GM21390 (cell line): ENCODE measurements at regions not wholly inside any gene's neighbourhood (a gene's known extent, or its start where the extent isn't known, plus 50 kb on each side); places are given as distances from the start of the nearest gene placed in this dataset.
"Not testable (repeated sequence)": the region's sequence is repeated elsewhere in the genome, so short reads cannot be mapped to it uniquely, and the experiment has no call there.

ENCODE experiments used
- ATAC-seq: cut with Tn5 transposase; IDR thresholded peaks from one replicate; pipeline ENCODE4 v1.9.1; 2021; ENCODE audit not compliant: unreplicated experiment

DNA sequence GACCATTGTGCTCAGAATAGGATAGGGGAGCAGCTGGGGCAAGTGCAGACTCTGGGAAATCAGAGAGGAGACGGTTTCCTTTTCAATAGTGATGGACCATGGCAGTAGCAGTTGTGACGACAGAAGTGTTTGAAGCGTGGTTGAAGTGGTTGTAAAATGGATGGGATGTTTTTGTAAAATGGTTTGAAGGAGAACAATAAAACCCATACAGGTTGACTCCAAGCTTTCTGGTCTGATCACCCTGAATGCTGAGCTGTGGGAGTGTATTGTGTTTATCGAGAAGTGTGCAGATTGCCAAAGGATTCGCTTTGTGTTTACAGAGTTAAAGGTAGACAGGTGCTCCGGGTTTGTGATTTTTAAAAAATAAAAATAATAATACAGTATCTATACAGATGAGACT is 255.2 kb upstream of the SULF2 start:
- no peak for ATAC-seq

DNA sequence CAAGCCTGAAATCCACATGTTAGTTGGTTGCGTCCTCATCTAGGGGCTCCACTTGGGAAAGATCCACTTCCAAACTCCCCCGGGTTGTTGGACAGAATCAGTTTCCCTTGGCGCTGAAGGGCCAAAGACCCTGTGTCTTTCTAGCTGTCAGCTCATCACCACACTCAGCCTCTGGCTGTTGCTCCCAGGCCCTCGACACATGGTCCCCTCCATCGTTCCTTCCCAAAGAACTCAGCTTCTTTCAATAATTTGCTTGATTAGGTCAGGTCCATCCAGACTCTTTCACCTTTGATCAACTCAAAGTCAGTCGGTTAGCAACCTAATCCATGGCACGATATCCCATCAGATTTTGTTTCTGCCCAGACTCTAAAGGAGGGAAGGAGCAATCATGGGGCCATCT is 254.8 kb upstream of the SULF2 start:
- no peak for ATAC-seq

DNA sequence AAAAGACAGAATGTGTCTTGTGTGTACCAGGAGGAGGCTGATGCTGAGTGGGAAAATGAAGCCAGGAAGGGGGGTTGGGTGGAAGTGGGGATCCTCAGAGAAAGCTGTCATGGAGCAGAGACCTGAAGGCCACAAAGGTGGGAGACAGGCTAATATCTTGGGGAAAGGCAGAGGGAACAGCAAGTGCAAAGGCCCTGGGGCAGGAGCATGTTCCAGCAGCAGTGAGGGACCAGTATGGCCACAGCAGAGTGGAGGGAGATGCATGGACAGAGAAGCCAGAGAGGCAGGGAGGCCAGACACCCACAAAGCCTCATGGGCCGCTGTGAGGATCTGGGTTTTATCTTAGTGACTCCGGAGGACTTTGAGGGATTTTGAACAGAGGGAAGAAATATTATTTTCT is 254.2 kb upstream of the SULF2 start:
- ATAC-seq, result no peak

DNA sequence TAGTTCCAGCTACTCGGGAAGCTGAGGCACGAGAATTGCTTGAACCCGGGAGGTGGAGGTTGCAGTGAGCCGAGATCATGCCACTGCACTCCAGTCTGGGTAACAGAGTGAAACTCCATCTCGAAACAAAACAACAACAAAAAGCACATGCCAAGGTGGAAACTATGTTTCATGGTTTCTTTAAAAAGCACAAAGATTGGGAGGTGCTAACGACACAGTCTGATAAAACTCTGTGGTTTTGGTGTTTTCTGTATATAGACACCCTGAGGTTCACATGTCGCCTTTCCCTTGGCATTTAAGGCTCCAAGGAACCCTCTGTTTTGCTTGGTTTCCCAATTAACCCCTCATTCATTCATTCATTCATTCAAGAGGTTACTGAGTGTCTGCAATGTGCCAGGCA is 253.4 kb upstream of the SULF2 start:
- no peak for ATAC-seq

DNA sequence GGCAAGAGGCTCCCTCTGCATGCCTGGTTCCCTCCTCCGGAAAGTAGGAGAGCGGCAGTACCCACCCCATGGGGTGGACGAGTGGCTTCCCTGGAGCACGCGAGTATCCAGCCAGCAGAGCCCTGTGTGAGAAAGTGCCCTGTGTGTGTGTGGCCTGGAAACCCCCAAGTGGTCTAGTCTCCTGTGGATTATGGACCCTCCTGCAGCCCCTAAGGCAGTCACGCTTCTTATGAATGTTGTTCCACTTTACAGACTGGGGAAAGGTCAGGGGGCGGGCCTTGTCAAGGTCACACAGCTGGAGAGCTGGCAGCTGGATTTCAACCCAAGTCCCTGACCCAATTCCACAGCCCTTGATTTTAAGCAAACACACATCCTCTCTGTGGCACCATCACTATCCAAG is 252.5 kb upstream of the SULF2 start:
- not testable (repeated sequence) for ATAC-seq

DNA sequence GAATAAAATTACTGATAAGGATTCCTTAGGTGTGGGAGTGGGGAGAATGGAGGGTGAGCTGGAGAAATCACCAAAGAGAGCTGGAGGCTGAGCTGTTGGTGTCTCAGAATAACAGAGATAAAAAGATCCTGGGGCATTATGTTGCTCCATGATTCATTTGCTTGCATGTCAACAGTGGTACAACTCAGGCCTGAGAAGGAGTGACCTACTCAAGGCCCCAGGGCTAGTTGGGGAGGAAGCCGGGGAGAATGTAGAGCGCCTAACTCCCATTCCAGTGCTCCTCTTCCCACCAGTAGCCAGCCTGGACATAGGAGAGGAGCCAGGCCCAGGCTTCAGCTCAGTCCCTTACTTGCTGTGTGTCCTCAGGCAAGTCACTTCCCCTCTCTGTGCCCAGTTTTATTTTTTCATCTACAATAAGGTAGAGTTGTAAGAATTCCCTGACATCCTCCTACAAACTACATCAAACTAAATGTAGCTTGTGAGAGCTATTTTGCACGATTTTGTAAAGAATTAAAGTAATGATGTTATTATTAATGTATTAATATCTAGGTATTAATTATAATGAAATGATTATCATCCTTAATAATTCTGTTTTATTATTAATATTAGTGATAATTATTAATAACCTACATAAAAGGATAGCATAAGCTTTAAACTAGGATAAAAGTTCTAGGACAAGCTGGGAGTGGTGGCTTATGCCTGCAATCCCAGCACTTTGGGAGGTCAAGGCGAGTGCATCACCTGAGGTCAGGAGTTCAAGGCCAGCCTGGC is 250.9 kb upstream of the SULF2 start:
- ATAC-seq, result no peak

DNA sequence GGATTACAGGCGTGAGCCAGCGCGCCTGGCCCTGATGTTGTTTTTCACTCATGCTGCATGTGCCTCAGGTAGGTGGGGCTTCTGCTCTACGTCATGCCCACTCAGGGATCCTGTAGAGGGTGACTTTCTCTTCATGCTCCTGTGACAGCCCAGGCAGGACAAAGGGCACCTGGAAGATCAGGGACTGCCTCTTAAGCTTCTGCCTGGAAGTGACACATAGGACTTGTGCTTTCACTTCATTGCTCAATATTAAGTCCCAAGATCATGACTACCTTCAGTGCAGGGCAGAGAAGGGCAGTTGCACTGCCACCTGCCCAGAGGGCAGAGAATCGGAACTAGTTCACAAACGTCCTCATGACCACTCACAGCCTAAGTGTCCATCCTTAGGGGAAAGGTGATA is 249.5 kb upstream of the SULF2 start:
- ATAC-seq, result no peak

DNA sequence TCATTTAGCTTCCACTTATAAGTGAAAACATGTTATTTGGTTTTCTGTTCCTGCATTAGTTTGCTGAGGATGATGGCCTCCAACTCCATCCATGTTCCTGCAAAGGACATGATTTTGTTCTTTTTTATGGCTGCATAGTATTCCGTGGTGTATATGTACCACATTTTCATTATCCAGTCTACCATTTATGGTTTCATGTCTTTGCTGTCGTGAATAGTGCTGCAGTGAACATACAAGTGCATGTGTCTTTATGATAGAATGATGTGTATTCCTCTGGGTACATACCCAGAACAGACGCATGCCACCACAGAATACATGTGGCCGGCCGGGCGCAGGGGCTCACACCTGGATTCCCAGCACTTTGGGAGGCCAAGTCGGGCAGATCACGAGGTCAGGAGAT is 247.7 kb upstream of the SULF2 start:
- not testable (repeated sequence) for ATAC-seq

DNA sequence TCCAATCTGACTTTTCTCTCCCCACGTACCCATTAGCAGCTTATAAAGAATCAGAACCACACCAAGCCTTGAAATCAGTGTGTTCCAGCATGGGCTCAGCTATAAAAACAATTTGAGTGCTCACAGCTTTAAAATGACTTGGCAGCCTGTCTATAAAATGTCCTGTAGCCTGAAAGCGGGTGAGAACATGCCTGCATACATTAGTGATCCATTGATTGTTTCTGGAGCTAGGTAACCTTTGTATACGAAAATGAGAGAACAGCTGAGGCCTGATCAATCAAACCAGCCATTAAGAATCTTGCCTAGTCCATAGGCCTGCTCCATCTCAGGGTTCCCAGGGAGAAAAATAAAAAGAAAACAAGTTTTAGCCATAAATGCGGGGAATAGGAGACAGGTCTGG is 245.8 kb upstream of the SULF2 start:
- no peak for ATAC-seq

DNA sequence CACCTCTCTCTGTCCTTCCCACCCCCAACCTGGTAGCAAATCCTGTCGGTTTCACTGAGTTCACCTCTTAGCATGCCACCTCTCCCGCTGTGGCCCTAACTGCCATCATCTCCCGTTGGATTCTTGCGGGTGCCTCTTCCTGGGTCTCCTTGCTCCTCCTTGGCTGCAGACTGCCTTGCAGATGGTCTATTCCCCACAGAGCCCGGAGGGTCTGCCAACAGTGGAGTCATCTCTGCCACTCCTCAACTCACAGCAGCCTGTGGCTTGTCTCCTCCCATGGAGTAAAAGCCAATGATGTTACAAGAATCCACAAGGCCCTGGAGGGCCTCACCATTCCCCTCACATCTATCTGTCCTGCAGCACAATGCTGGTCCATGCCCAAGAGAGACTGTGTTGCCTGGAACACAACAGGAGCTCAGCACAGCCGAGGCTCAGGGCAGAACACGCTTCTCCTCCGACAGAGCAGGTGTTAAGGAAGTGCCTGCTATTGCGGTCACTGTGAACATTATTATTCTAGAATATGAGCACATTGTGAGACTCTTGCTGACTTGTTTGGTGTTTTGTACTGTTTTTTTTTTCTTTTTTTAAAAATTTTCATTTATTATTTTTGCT is 241.8 kb upstream of the SULF2 start:
- ATAC-seq, result no peak

DNA sequence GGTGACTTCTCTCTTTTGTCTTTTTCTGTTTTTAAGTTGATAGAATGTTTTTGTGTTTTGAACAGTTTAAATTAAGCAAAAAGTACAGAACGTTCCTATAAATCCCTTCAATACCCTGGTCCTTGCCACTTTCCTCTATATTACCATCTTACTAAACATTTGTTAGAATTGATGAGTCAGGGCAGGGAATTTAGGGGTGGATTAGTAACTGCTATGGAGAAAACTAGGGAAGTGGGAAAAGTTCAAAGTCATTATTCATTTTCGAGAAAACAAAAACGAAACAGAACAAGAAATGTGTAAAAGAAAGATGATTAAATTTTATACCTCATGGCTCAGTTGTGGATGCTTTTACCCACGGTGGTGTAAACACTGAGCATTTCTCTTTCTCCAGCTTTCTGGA is 240.4 kb upstream of the SULF2 start:
- ATAC-seq, result no peak

DNA sequence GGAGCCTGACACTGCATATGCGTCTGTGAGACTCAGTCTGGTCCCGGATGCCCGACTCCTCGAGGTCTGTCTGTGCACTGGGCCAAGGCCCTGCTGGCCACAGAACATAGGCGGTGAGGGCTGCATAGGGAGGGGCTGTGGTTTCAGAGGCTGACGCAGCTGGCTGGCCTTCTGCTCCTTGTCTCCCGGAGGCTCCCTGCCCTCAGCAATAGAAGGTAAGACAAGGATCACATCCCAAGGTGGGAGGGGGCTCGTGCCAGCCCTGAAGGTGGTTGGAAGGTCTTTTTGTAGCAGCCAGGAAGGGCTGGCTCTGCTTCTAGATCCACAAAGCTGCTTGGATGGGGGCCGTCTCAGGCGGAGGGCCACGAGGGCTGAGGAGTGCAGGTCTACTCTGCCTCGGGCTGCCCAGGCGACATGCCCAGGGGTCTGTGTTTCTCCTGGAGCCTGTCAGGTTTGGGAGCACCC is 239.8 kb upstream of the SULF2 start:
- no peak for ATAC-seq

DNA sequence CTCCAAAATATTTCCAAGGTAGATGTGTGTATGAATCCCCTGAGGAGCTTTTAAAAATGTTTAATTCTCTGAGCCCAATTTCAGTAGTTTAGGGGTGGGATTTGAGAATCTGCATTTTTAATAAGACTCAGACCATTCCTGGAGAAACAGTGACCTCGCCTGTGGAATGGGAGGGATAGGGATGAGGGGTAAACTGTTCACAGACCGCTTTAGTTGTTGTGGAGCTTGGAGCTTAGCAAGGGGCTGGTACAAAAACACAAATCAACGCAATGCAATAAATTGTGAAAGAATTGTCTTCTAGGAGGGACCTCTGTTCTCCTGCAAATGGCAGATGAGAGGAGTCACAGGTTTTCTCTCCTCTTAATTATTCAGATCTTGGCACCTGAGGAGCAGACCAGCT is 239.3 kb upstream of the SULF2 start:
- no peak for ATAC-seq

DNA sequence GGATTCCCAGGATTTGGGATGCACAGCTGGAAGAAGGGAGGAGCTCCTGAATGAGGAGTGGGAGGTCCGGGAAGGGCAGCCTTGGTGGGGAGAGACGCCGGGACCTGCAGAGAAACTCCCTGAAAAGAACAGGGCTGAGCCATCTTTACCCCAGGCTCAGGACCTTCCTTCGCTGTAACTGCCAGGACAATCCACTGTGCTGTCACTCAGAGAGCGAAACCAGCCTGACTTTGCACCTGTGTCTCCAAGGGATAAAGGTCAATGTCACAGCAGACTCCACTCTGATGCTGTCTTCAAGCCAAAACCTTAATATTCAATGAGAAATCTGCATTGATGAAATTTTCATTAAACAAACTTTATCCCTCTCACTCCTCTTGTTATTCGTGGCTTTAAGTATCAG is 235.4 kb upstream of the SULF2 start:
- not testable (repeated sequence) for ATAC-seq

DNA sequence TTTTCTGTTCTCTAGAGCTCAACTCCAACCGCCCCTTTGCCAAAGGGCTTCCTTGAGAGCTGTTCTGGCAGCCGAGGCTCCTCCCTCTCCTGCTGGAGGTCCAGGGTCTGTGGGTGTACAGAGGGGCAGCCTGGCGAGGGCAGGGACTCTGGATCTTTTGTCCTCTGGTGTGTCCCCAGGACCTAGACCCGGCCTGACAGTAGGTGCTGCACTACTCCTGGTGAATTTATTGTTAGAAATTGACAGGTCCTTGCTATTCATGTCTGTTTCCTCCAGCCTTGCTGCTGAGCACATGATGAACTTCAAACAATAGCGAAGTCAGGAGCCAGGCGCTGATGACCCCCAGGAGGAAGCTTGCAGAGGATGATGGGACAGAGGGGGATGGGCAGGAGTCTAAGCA is 234.7 kb upstream of the SULF2 start:
- no peak for ATAC-seq

DNA sequence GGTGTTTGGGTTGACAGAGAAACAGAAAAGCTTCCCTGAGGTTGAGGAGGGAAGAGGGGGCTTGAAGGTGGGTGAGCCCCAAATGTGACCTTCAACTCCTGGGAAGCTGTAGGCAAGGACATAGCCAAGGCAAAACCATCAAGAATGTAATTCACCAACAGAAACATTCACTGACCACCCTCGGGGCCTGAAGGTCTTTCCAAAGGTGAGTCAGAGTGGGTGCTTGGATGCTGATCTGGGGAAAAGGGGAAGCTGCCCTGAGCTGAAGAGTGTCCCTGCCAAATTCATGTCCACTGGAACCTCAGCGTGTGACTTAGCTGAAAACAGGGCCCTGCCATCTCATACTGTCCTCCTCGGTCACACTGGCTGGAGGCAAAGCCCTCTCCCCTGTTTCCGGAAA is 234.2 kb upstream of the SULF2 start:
- ATAC-seq, result no peak

DNA sequence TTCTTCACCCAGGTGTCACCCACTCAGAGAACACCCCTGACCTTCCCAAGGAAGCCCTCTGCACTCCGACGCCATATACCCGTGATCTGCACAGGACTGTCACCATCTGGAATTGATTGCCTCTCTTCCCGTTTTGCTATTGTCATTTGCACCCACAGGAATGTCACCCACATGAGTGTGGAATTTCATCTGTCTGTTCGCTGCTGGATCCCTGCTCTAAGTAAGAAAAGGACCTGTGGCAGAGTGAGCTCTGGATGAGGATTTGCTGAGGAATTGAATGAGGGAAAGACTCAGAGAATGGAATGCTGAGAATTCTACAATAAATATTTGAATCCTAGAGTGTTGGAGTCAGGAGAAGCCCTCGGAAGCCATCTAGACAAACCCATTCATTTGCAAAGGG is 233.6 kb upstream of the SULF2 start:
- not testable (repeated sequence) for ATAC-seq

DNA sequence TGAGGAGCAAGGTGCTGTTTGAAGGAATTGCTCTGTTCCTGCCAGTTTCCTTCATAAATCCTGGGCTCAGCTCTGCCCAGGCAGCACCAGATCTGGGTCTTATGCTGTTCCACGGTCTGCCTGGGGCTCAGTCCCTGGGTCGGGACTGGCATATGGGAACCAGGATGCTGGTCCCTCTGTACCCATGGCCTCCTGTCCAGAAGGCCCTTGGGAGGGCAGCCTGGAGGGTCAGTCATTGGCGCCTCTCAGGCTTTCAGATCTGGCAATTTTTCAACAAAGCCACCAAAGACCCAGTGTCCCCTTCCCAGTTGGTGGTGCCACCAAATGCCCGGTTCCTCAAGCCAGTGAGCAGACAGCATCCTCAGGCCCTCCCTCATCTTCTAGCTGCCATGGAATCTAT is 232.7 kb upstream of the SULF2 start:
- ATAC-seq, result no peak

DNA sequence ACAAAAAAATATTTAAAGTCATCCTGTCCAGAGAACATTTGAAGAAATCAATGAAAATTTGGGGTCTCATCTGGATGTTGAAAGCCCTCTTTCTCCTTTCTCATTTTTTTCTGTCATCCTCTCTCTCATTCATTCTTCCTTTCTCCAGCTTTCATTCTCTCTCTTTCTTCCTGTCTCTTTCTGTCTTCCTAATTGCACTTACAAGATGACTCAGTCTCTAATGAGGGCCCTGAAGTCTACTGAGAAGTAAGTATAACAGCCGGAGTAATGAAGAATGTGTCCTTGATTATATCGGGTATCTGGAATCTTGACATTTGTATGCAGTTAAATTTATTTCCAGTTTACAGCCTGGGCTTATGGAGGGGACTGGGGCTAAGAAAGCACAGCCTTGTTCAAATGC is 232.2 kb upstream of the SULF2 start:
- no peak for ATAC-seq

DNA sequence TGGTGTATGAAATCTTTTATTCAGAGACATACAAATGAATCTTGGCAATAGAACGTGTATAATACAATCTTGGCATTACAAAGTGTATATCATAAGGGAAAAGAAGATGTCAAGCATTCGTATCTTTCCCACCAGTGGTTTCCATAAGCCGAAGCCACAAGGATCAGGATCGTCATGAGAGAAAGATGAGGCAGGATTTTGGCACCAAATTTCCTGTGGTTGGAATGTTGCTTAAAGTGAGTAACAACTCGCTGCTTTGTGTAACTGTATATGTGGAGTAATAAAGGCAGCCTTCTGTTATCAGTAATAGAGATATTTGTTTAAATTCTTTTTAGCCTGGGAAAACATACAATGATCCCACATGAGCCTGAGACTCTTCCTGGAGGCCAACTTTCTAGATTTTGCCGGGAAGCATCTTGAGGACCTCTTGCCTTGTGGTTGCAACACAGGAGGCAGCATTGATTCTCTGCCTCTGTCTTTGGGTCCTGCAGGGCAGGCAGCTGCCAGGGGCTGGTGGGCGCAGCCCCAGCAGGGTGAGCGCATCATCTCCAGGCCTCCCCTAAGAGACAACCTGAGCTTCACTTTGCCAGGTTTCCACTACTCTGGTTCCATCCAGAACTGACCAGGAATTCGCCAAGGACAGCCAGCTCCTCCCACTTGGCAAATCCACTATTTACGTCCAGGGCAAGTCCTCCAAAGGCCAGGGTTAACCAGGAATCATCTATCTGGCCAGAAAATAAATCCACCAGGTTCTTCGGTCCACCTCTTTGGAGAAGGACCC is 230.9 kb upstream of the SULF2 start:
- ATAC-seq, result no peak

DNA sequence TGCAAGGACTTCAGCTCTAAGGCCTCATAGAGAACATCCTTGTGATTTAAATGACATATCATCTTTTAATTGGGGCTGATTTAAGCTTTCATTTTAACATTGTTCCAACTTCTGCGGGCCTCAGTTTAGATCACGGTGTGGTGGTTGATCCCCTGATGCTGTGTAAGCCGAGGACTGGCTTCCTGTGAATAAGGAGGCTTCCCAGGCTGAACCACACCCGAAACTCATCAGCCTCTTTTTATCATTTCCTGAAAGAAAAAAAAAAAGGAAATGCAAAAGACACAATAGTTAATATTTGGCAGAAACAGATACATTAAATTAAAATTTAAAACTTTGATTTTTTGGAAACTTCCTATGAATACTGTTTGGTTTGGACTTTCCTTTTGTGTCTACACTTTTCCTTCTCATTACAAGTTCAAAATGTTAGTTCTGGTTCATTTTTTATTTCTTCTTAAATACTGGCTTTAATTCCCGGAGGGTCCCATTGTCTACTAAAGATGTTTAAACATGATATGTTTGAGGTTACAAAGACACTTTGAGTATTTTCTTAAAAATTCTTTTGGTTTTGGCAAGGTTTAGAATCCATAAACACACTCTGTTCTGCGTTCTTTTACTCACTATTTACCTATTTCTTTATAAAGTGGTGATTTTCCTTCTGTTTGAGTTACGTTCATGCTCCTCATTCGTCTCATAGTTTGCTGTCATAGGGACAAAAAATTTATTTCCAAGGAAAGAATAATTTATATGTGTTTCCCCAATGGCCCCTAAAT is 230.0 kb upstream of the SULF2 start:
- no peak for ATAC-seq
